ENCODE measurements at regions not wholly inside any gene's neighbourhood (a gene's known extent, or its start where the extent isn't known, plus 50 kb on each side); places are given as distances from the start of the nearest gene placed in this dataset.

DNA sequence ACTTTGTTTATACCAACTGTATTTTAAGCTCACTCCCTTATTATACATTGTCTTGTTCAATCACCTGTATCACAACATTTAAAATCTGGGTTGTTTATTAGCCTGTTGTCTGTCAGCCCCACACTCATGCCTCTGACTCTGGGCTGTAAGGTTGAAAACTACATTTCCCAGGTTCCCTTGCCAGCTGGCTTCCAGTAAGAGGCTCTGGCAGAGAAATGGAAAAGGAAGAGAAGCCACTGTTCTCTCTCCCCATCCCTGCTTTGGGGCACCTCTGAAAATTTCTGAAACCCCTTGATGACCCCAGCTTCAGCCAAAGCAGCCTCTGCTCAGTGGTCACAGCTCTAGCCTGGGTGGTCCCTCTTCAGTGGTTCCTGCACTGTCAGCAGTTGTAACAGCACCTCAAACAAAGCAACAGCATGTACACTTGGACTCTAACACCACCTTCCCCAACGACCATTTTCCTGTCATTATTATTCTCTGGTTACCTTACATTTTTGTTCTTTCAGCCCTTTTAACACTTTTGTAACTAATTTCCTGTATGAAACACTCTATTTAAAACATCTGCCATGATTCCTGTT, 108.9 kb upstream of the LGALSL start:
- TF ChIP-seq CTCF (optimal IDR thresholded peaks at IDR 0.05 in 1 of 3, IDR thresholded peaks at IDR 0.05 in 1 of 3, conservative IDR thresholded peaks at IDR 0.05 in 1 of 3; ENCODE audit: extremely low read depth in 1 of 3, insufficient read depth in 2 of 3, low read length in 3 of 3) (no peak), EZH2 (IDR thresholded peaks at IDR 0.05; ENCODE audit: low read length) (no peak)
